NCI-H82 treated with DMSO at 0.1 percent for 48 hours (cell line): ENCODE measurements at regions not wholly inside any gene's neighbourhood (a gene's known extent, or its start where the extent isn't known, plus 50 kb on each side); places are given as distances from the start of the nearest gene placed in this dataset.

Source experiments
- DNase-seq: peaks from one replicate; lab custom pipeline; 2025; ENCODE audit not compliant: unreplicated experiment; lab: John Stamatoyannopoulos, UW

DNA sequence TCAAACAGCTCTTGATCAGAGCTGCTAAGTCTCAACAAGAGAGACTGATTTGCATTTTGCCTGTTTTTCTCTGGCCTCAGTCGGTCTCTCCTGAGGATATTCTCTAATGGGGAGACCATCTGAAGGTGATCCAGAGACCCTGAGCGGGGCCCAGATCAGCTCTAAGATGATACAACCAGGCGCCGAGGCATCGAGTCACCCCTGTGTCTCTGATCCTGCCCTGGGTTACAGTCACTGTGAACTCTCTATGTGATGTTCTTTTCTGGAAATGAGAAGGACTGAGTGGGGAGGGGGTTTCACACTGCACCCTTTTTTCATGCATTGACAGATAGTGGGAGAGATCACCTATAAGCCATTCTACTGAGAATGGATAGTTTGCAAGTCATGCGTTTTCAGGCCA lies 247.6 kb upstream of the PWP1 start:
- no peak for DNase-seq

- DNase-seq, result no peak
Observed at GRCh38 chr12:107439026-107439738, 246.4 kb upstream of the PWP1 start.

- DNase-seq, result no peak
Observed at GRCh38 chr12:107440606-107441005, 245.0 kb upstream of the PWP1 start.

- DNase-seq, result no peak
Observed at GRCh38 chr12:107441665-107442300, 243.8 kb upstream of the PWP1 start.

- peak; percentile 71 for DNase-seq
Observed at GRCh38 chr12:107442326-107442987, 243.1 kb upstream of the PWP1 start.

DNA sequence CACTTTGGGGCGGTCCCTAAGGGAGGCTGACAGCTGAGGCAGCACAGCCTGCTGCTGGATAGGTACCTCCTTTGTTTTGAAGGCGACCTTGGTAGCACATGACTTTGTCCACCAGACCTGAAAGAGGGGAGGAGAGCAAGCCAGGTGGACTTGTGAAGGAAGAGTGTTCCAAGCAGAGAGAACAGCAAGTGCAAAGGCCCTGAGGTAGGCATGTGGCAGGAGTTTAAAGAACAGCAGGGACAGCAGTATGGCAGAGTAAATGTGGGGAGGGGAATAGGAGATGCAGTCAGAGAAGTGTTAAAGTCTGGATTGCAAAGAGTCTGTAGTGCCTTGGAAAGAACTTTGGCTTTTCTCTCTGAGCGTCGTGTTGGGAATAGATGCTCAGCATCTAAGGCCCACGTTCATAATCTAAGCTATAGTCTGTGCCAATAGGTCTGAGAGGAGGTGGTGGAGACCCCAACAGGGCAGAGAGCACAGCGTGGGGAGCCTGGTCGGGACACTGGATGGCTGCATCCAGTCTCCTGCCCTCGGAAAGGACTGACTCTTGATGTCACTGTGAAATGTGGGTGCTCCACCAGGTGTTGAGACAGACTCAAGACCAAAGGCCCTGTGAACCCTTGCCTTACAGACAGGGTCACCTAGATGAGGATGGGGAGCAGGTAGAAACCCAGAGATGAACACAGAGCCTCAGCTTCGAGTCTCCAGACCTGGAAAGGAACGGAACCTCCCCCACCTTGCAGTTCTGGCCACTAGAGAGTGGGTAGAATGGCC lies 242.1 kb upstream of the PWP1 start:
- no peak for DNase-seq

GRCh38 chr12:107444771-107445170 lies 240.8 kb upstream of the PWP1 start:
- peak; percentile 18 for DNase-seq

GRCh38 chr12:107446476-107446875 lies 239.1 kb upstream of the PWP1 start:
- DNase-seq, result peak; percentile 66

- no peak for DNase-seq
Observed at GRCh38 chr12:107447336-107447735, 238.3 kb upstream of the PWP1 start.

DNA sequence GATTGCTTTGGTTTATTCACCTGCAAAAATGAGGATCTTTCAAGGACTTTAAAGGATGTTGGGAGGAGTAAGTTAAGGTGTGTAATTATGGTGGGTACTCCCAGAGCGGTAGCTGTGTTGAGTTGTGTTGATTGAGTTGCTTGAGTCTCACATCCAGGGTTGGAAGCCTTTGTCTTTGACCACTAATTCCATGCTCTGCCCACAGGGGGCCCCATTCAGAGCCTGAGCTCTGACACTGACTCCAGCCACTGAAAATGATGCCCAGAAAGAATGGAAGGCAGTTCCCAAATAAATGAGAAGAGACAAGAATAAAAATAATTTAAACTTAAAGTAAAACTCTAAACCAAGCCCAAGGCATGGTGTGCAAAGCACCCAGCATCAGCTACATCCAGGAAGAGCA lies 237.4 kb upstream of the PWP1 start:
- peak; percentile 57 for DNase-seq

DNA sequence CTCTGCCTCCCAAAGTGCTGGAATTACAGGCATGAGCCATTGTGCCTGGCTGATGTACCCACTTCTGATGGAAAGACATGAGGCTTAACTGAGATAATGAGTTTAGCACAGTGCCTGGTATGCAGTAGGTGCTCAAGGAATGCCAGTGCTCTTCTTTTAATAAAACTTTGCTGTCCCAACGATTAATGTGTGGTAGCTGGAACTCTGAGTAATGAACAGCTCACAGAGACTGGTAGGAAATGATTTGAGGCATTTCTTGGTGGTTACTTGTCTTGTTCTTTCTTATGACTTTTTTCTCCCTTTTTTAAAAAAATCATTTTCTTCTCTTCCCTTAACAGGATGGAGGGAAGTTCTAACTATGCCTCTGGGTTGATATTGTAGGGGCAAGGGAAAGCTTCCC lies 235.7 kb upstream of the PWP1 start:
- no peak for DNase-seq

GRCh38 chr12:107450541-107450940 lies 235.1 kb upstream of the PWP1 start:
- DNase-seq, result no peak

DNA sequence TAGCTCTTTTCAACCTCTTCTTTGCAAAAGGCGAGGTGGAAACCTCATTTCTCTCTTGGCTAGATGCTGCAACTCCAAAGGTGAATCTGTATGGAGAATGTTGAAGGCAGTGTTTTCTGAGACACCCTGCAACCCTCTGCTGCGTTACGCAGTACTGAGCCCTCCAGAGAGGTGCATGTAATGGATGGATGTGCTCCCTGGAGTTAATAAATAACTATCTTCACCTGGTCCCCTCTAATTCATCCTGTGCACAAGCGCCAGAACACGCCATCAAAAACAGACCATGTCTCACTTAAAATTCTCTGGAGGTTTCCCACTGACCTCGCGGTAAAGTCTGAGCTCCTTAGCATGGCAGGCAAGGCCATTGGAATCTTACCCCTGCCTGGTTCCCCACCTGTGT lies 234.4 kb upstream of the PWP1 start:
- DNase-seq, result no peak

DNA sequence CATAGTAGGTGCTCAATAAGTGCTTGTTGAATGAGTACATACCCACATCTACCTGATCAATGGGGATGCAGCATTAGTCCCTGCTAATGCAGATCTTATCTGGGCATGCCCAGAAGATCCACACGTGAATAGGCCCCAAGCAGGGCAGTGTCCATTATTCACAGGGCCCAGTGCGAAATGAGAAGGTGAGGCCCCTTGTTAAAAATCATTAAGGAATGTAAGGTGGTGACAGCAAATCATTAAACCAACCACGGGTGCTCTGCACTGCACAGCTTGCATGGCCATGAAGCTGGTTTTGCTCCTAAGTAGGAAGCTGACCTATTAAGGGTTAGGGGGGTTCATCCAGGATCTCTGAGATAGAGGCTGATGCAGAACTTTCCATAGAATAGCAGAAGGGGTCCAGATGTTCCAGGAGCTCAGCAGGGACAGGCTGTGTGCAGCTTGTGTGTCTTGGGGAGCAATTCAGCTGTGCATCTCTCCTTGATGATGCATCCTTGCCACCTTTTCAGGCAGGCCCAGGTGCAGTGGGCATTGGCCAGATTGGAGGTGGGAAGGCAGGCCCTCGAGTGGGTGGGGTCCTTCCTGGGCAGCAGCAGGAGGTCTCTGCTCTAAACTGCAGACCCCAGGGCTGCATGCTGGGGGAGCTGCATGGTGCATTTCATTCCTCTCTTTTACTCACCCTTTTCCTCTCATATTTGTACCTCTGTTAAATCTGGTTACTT lies 231.3 kb upstream of the PWP1 start:
- DNase-seq, result no peak

DNA sequence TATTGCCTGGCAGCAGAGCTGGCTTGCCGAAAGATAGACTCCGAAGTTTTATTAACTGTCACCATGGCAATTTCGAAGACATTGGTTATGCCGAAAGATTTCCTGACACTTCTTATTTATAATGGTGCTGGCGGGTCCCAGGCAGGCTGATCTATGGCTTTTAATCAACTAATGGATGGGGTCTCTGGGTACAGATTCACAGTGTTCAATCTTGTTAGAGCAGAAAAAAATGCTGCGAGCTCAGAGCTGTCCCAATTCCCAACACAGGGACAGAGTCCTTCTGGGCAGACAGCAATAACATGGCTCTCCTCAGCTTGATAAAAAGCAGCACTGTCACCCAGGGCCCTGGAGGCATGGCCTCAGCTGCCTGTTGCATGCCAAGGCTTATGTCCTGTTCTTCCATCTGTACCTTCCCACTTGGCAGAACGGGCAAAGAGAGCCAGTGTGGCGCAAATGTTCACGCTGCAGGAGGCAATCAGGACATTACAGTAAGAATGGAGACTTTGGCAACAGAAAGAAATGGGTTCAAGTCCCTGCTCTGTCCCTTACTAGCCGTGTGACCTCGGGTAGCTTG lies 228.2 kb upstream of the PWP1 start:
- DNase-seq, result peak; percentile 66

DNA sequence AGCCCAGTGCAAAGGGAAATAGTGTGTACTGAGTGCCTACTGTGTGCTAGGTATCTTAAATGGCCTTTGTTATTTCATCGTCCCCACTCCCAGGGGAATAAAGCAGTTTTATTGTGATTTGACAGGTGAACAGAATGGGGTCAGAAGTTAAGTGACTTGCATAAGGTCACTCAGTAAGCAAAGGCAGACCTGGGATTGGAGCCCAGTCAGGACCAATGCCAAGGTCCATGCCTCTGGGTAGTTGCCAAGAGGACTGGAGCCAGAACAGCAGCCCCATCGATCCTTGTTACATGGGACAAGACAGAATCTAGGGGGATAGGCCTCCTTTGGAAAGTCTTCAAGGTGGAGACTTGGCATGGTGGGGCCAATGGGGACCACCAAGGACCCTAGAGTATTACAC lies 227.4 kb upstream of the PWP1 start:
- no peak for DNase-seq

DNA sequence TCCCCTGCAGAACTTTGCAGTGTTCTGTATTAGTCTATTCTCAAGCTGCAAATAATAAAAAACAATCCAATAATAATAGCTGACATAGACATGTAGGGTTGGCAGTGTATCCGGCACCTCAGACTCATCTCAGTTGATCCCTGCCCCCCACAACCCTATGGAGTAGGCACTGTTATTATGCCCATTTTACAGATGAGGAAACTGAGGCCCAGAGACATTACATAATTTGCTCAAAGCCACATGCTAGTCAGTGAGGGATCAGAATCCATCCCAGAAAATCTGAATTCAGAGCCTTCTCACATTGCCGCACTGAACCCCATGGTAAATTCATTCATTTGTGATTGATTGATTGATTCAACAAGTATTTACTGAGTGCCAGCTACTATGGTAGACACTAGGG lies 226.6 kb upstream of the PWP1 start:
- no peak for DNase-seq

- DNase-seq, result no peak
Observed at GRCh38 chr12:107459641-107460040, 226.0 kb upstream of the PWP1 start.

DNA sequence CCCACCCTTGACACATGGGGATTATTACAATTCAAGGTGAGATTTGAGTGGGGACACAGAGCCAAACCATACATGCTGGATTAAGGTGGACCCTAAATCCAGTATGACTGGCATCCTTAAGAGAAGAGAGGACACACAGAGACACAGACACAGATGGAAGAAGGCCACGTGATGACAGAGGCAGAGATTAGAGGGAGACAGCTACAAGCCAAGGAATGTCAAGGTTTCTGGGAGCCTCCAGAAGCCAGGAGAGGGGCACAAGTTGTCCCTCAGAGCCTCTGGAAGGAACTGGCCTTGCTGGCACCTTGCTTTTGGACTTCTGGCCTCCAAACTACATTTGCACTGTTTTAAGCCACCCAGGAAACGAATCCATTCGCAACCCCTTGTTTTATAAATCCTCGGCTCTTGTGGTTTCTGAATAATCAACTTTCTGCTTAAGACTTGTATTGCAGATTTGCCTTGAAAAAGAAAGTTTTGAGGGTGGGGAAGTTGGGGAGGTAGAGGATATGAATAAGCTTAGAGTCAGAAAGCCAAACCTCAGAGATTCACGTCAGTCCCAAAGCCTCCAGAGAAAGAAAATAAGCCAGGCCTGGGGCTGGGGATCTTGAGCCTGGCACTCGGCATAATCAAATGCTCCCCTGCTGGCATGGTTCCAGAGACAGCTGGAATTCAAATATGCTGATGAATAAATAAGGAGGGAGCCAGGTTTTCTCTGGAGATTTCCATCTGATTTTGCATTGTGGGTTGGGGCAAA lies 224.2 kb upstream of the PWP1 start:
- DNase-seq, result no peak
